Gastroesophageal sphincter (tissue), 4 donors: ENCODE measurements at regions not wholly inside any gene's neighbourhood (a gene's known extent, or its start where the extent isn't known, plus 50 kb on each side); places are given as distances from the start of the nearest gene placed in this dataset.

ENCODE experiments used
- ATAC-seq: fragments of 150-250 bp; one replicate; pipeline ENCODE4 v1.9.1; 2016; ENCODE audit warnings: mild to moderate bottlenecking, moderate library complexity
- H3K27ac ChIP-seq, 4 donors: fragments of 200-600 bp; sonication (generic) in 3 of 4; 1 replicate in 3 of 4; 2 replicates in 1 of 4; pipeline ENCODE4 v1.5.1; 2016 to 2019
- H3K27me3 ChIP-seq: fragments of 200-600 bp; sonication (generic); one replicate; pipeline ENCODE4 v1.5.1; 2019
- H3K36me3 ChIP-seq, 2 donors: fragments of 200-600 bp; sonication (generic); one replicate each; pipeline ENCODE4 v1.5.1; 2019; ENCODE audit warnings: control low read depth in 1 of 2
- H3K4me1 ChIP-seq, 3 donors: fragments of 200-600 bp; sonication (generic); 1 replicate in 2 of 3; 2 replicates in 1 of 3; pipeline ENCODE4 v1.5.1; 2016 to 2019; ENCODE audit warnings: control low read depth in 2 of 3
- H3K4me3 ChIP-seq, 2 donors: fragments of 200-600 bp; sonication (generic); one replicate each; pipeline ENCODE4 v1.5.1; 2019; ENCODE audit warnings: mild to moderate bottlenecking in 1 of 2, moderate library complexity in 1 of 2
- H3K9me3 ChIP-seq, 3 donors: fragments of 200-600 bp; sonication (generic); one replicate each; pipeline ENCODE4 v1.5.1; 2017 to 2019; ENCODE audit warnings: control low read depth in 2 of 3
- EP300 ChIP-seq: sonication (generic); formaldehyde crosslinking; IDR thresholded peaks from one replicate; pipeline ENCODE4 v1.6.1; 2017; ENCODE audit warnings: antibody characterized with exemption, mild to moderate bottlenecking
- POLR2A ChIP-seq, 2 donors: fragments of 450-650 bp; IDR thresholded peaks; one replicate each; pipeline ENCODE4 v1.6.1; 2017; ENCODE audit warnings: antibody characterized with exemption in 2 of 2, mild to moderate bottlenecking in 2 of 2, moderate library complexity in 1 of 2
- POLR2AphosphoS5 ChIP-seq: sonication (generic); formaldehyde crosslinking; IDR thresholded peaks from one replicate; pipeline ENCODE4 v1.6.1; 2017; ENCODE audit warnings: antibody characterized with exemption
- WGBS, 2 donors: methylation state at CpG; one replicate each; pipeline ENCODE4 v1.1.5; 2018; ENCODE audit warnings: low coverage in 1 of 2; 5-methylcytosine and 5-hydroxymethylcytosine counted together
- TF ChIP-seq, protein P1 (sequence below), 4 experiments: fragments of 200-600 bp in 2 of 4; fragments of 450-650 bp in 2 of 4; sonication (generic) in 1 of 4; IDR thresholded peaks; one replicate each; pipeline ENCODE4 v1.5.1; 2017 to 2019; ENCODE audit warnings: antibody characterized with exemption in 4 of 4, mild to moderate bottlenecking in 2 of 4, moderate library complexity in 2 of 4

DNA sequence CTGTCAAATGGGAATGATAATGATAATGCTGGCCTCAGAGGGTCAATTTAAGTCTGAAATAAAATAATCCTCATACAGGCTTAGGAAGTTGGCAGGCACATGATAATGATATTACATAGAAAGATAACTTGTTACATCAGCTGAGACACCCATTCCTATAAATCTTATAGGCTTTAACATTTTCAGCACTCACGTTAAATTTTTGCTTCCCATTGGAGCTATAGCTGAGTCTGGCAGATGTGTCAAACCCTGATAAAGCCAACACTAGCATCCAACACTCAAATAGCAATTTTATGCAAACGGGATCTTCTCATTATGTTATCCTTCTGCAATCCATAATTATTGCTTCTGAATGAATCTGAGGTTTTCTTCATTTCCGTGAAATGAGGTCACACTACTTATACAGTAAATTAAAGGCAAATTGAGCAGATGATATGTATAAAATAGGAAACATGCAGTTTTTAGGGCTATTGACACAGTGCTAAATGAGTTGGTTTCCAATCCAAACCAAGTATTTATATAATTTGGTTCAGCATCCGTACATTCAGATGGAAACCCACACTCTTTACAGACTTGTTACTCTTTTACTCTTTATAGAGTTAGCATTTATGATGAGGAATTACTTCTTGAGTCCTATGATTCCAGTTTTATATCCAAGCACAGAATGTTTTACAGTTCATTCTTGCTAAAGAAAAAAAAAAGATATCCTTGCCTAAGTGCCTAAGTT is 481.6 kb downstream of the BTBD3 start:
- Histone ChIP-seq H3K4me3 (no peak overlapping the region), H3K4me1 (no peaks in the 10 kb centered on the region), H3K27me3 (no peaks in the 10 kb centered on the region), H3K27ac (no peak overlapping the region), H3K36me3 (no peaks in the 10 kb centered on the region), H3K9me3 (no peaks in the 10 kb centered on the region)
- TF ChIP-seq POLR2A (IDR thresholded peaks at IDR 0.05): no peak
- TF ChIP-seq, protein P1, sequence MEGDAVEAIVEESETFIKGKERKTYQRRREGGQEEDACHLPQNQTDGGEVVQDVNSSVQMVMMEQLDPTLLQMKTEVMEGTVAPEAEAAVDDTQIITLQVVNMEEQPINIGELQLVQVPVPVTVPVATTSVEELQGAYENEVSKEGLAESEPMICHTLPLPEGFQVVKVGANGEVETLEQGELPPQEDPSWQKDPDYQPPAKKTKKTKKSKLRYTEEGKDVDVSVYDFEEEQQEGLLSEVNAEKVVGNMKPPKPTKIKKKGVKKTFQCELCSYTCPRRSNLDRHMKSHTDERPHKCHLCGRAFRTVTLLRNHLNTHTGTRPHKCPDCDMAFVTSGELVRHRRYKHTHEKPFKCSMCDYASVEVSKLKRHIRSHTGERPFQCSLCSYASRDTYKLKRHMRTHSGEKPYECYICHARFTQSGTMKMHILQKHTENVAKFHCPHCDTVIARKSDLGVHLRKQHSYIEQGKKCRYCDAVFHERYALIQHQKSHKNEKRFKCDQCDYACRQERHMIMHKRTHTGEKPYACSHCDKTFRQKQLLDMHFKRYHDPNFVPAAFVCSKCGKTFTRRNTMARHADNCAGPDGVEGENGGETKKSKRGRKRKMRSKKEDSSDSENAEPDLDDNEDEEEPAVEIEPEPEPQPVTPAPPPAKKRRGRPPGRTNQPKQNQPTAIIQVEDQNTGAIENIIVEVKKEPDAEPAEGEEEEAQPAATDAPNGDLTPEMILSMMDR (IDR thresholded peaks at IDR 0.05): no peak
- no peak for TF ChIP-seq POLR2AphosphoS5
- no peak for TF ChIP-seq EP300
- ATAC-seq: no peak
- WGBS, 2 donors: 66 to 68% methylated on average over 4 of the region's 4 CpGs

DNA sequence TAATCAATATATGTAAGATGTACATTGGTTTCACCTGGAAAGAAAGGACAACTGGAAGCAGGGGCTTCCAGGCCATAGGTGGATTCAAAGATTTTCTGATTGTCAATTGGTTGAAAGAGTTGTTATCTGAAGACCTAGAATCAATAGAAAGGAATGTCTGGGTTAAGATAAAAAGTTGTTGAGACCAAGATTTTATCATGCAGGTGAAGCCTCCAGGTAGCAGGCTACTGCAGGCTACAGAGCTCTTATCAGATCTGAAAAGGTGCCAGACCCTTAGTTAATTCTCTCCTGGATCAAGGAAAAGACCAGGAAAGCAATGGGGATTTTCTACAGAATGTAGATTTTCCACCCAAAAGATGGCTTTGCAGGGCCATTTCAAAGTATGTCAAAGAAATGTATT is 487.2 kb downstream of the BTBD3 start:
- Histone ChIP-seq H3K9me3 (peaks cover 0 to 44% (median 0%) of the 10 kb centered on the region in 3 donors), H3K4me1 (no peaks in the 10 kb centered on the region), H3K36me3 (no peaks in the 10 kb centered on the region), H3K27me3 (no peaks in the 10 kb centered on the region), H3K4me3 (no peak overlapping the region), H3K27ac (no peak overlapping the region)
- TF ChIP-seq EP300 (no peak), POLR2A (IDR thresholded peaks at IDR 0.05) (no peak), POLR2AphosphoS5 (no peak)
- TF ChIP-seq, protein P1 (IDR thresholded peaks at IDR 0.05): no peak
- no peak for ATAC-seq

DNA sequence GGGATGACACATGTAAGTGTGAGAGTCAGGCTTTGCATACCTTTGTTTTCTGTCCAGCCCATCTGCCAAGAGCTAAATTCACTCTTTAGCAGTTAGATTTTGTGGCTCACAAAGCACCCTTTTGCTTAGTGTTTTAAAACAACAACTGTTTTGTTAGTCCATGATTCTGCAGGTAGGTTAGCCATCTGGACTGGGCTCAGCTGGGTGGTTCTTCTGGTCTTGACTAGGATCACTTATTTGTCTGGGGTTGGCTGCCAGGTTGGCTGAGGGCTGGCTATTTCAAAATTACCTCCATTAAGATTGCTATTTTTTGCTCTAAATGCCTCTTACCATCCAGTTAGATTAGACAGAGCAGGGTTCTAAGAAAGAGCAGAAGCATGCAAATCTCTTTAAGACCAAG is 489.3 kb downstream of the BTBD3 start:
- H3K4me1 ChIP-seq: no peaks in the 10 kb centered on the region
- peaks cover 0 to 44% (median 0%) of the 10 kb centered on the region in 3 donors for H3K9me3 ChIP-seq
- no peak for ATAC-seq
- no peaks in the 10 kb centered on the region for H3K27me3 ChIP-seq
- no peak overlapping the region for H3K4me3 ChIP-seq
- no peak for TF ChIP-seq EP300
- no peak for TF ChIP-seq POLR2AphosphoS5
- TF ChIP-seq, protein P1 (IDR thresholded peaks at IDR 0.05): no peak
- TF ChIP-seq POLR2A (IDR thresholded peaks at IDR 0.05): no peak
- H3K36me3 ChIP-seq: no peaks in the 10 kb centered on the region
- H3K27ac ChIP-seq: no peak overlapping the region

DNA sequence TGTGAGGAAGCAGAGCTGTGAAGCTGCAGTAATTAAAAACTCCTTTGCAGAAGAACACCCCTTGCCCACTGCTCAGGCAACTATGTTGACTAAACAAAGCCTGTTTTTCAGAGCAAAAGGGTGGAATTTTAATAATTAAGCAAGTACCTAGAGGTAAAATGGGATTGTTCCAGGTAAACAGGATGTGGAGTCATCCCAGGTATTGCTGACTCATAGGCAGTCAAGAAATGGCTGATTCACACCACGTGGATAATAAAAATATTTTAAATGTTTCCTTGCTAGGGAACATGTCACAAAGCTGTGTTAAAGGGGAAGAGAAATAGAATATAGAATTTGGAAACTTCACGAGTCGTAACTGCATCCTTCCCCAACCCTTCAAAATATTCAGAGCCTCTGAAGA is 491.8 kb downstream of the BTBD3 start:
- TF ChIP-seq, protein P1 (IDR thresholded peaks at IDR 0.05): no peak
- TF ChIP-seq POLR2A (IDR thresholded peaks at IDR 0.05) (no peak), EP300 (no peak), POLR2AphosphoS5 (no peak)
- Histone ChIP-seq H3K27me3 (no peaks in the 10 kb centered on the region), H3K4me3 (no peak overlapping the region), H3K36me3 (no peaks in the 10 kb centered on the region), H3K27ac (no peak overlapping the region), H3K9me3 (peaks cover 0 to 44% (median 0%) of the 10 kb centered on the region in 3 donors), H3K4me1 (no peaks in the 10 kb centered on the region)
- no peak for ATAC-seq
- 69 to 87% methylated on average over 3 of the region's 3 CpGs for WGBS, 2 donors

DNA sequence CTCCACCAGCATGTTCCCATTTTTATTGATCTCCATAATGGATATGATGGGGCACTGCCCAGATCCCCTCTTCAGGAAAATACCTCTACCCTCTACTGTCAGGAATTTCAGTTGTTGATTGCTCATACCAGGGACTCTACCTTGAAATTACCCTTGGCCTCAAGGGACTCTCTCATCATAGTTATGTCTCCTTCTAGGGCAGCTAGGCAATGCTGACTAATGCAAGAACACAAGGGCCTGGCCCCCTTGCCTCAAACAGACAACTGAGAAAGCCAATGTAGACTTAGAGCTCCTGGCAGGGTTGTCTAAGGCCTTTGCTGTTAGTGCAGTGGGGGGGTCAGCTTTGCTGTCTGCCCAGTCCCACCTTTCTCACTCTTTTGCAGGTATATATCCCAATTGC is 493.1 kb downstream of the BTBD3 start:
- H3K27me3 ChIP-seq: no peaks in the 10 kb centered on the region
- no peaks in the 10 kb centered on the region for H3K4me1 ChIP-seq
- H3K27ac ChIP-seq: no peak overlapping the region
- no peak overlapping the region for H3K4me3 ChIP-seq
- TF ChIP-seq POLR2A (IDR thresholded peaks at IDR 0.05) (no peak), EP300 (no peak), POLR2AphosphoS5 (no peak)
- TF ChIP-seq, protein P1 (IDR thresholded peaks at IDR 0.05): no peak
- no peaks in the 10 kb centered on the region for H3K36me3 ChIP-seq
- peaks cover 0 to 38% (median 0%) of the 10 kb centered on the region in 3 donors for H3K9me3 ChIP-seq
- ATAC-seq: no peak
